IMR-90 (cell line): ENCODE measurements at regions not wholly inside any gene's neighbourhood (a gene's known extent, or its start where the extent isn't known, plus 50 kb on each side); places are given as distances from the start of the nearest gene placed in this dataset.

Experiments used
- ATAC-seq: fragments of 200-7000 bp; cut with Tn5 transposase; 2 replicates; pipeline ENCODE4 v1.9.1; 2020; ENCODE audit warnings: low read depth, mild to moderate bottlenecking, moderate library complexity
- BruUV-seq: library from RNA; stranded (reverse); fragments of 400-500 nt; replicated peaks from 2 replicates; lab custom pipeline; 2021; lab: Mats Ljungman, UMichigan
- CTCF ChIA-PET: fragments of 300-600 bp; formaldehyde crosslinking; extraction: SDS; loops from one replicate; lab custom pipeline; 2021; ENCODE audit warnings: antibody characterized with exemption; lab: Yijun Ruan, JAX
- POLR2A ChIA-PET: fragments of 300-600 bp; sonication (Branson Sonifier 250); formaldehyde crosslinking; loops from one replicate; lab custom pipeline; 2022; ENCODE audit warnings: antibody characterized with exemption; ENCODE audit not compliant: unreplicated experiment; lab: Charles Lee
- DNase-seq: peaks from one replicate; pipeline ENCODE4 v3.0.0; 2013
- H2AFZ ChIP-seq: replicated peaks from 2 replicates; pipeline ENCODE3; 2013; ENCODE audit warnings: low read length, mild to moderate bottlenecking; ENCODE audit not compliant: poor library complexity
- H2AK5ac ChIP-seq: 2 replicates; pipeline ENCODE4 v1.6.1; 2013; ENCODE audit warnings: low read depth, low read length, inconsistent platforms
- H2AK9ac ChIP-seq: replicated peaks from 2 replicates; pipeline ENCODE3; 2013; ENCODE audit warnings: mild to moderate bottlenecking, low read depth, low read length, moderate library complexity; ENCODE audit not compliant: poor library complexity
- H2BK120ac ChIP-seq: 2 replicates; pipeline ENCODE4 v1.6.1; 2013; ENCODE audit warnings: low read depth, low read length, inconsistent platforms
- H2BK15ac ChIP-seq: 3 replicates; pipeline ENCODE4 v1.6.1; 2013; ENCODE audit warnings: low read depth, low read length, inconsistent platforms
- H2BK20ac ChIP-seq: 2 replicates; pipeline ENCODE4 v1.6.1; 2013; ENCODE audit warnings: low read depth, mild to moderate bottlenecking, inconsistent platforms, low read length, moderate library complexity
- H2BK5ac ChIP-seq: 2 replicates; pipeline ENCODE4 v1.6.1; 2013; ENCODE audit warnings: mild to moderate bottlenecking, low read depth, low read length, inconsistent platforms; ENCODE audit not compliant: poor library complexity, severe bottlenecking
- H3K14ac ChIP-seq: replicated peaks from 2 replicates; pipeline ENCODE4 v1.6.1; 2013; ENCODE audit warnings: low read depth, low read length, inconsistent platforms
- H3K18ac ChIP-seq: 2 replicates; pipeline ENCODE4 v1.6.1; 2013; ENCODE audit warnings: low read depth, low read length, control low read depth
- H3K23ac ChIP-seq: 2 replicates; pipeline ENCODE4 v1.6.1; 2013; ENCODE audit warnings: low read depth, low read length, inconsistent platforms
- H3K27ac ChIP-seq: 2 replicates; pipeline ENCODE4 v1.5.1; 2013; ENCODE audit warnings: mild to moderate bottlenecking, control low read depth, low read length; ENCODE audit not compliant: insufficient read depth
- H3K27me3 ChIP-seq: 2 replicates; pipeline ENCODE4 v1.6.1; 2013; ENCODE audit warnings: low read length; ENCODE audit not compliant: control insufficient read depth, insufficient read depth
- H3K36me3 ChIP-seq: 2 replicates; pipeline ENCODE4 v1.6.1; 2013; ENCODE audit warnings: low read length, mixed read lengths; ENCODE audit not compliant: control insufficient read depth, insufficient read depth
- H3K4ac ChIP-seq: 2 replicates; pipeline ENCODE4 v1.6.1; 2013; ENCODE audit warnings: low read depth, low read length, inconsistent platforms
- H3K4me1 ChIP-seq: 2 replicates; pipeline ENCODE4 v1.6.1; 2013; ENCODE audit warnings: low read length, mixed read lengths; ENCODE audit not compliant: control insufficient read depth, insufficient read depth
- H3K4me2 ChIP-seq: 2 replicates; pipeline ENCODE4 v1.6.1; 2013; ENCODE audit warnings: low read depth, mild to moderate bottlenecking, control low read depth, low read length, moderate library complexity
- H3K4me3 ChIP-seq: 2 replicates; pipeline ENCODE4 v1.5.1; 2013; ENCODE audit warnings: low read depth, mild to moderate bottlenecking, control low read depth, low read length, moderate library complexity; ENCODE audit not compliant: insufficient read depth
- H3K56ac ChIP-seq: 2 replicates; pipeline ENCODE4 v1.6.1; 2013; ENCODE audit warnings: low read length, inconsistent platforms; ENCODE audit not compliant: insufficient read depth; ENCODE audit errors: extremely low read depth
- H3K79me1 ChIP-seq, 2 experiments: 2 replicates each; pipeline ENCODE4 v1.6.1; 2013; ENCODE audit warnings: low read length in 2 of 2, inconsistent platforms in 1 of 2, low read depth in 1 of 2
- H3K9ac ChIP-seq: 2 replicates; pipeline ENCODE4 v1.6.1; 2013; ENCODE audit warnings: low read depth, low read length, control low read depth
- H3K9me1 ChIP-seq: 2 replicates; pipeline ENCODE4 v1.6.1; 2013; ENCODE audit warnings: low read length, inconsistent platforms; ENCODE audit not compliant: insufficient read depth
- H3K9me3 ChIP-seq: 2 replicates; pipeline ENCODE4 v1.6.1; 2013; ENCODE audit warnings: low read length; ENCODE audit not compliant: control insufficient read depth, insufficient read depth
- H4K20me1 ChIP-seq: 2 replicates; pipeline ENCODE4 v1.6.1; 2013; ENCODE audit warnings: low read length, inconsistent platforms; ENCODE audit not compliant: insufficient read depth
- H4K5ac ChIP-seq: 2 replicates; pipeline ENCODE4 v1.6.1; 2013; ENCODE audit warnings: mild to moderate bottlenecking, low read depth, low read length, control low read depth
- H4K8ac ChIP-seq, 2 experiments: 2 replicates each; pipeline ENCODE4 v1.6.1; 2013; ENCODE audit warnings: low read depth in 2 of 2, low read length in 2 of 2, control low read depth in 1 of 2, inconsistent platforms in 1 of 2
- H4K91ac ChIP-seq: 2 replicates; pipeline ENCODE4 v1.6.1; 2013; ENCODE audit warnings: low read depth, low read length, inconsistent platforms; ENCODE audit not compliant: insufficient read depth
- CHD1 ChIP-seq: IDR thresholded peaks from 2 replicates; pipeline ENCODE4 v1.6.1; 2012; ENCODE audit warnings: low read depth, low read length, improper control_type of control experiment
- CTCF ChIP-seq: conservative IDR thresholded peaks from 2 replicates; pipeline ENCODE4 v1.5.1; 2012; ENCODE audit warnings: mild to moderate bottlenecking, low read depth, low read length, improper control_type of control experiment
- POLR2A ChIP-seq: IDR thresholded peaks from 2 replicates; pipeline ENCODE4 v1.6.1; 2012; ENCODE audit warnings: mild to moderate bottlenecking, low read depth, low read length
- RAD21 ChIP-seq: IDR thresholded peaks from 2 replicates; pipeline ENCODE4 v1.6.1; 2012; ENCODE audit warnings: low read length, improper control_type of control experiment
- RFX5 ChIP-seq: IDR thresholded peaks from 2 replicates; pipeline ENCODE4 v1.8.0; 2012; ENCODE audit warnings: low read depth, mild to moderate bottlenecking, low read length, moderate library complexity
- dilution Hi-C: fragments of 300-500 bp; cut with HindIII; formaldehyde crosslinking; loops from one replicate; pipeline ENCODE4 v1.14.3; 2018; ENCODE audit warnings: low sequenced_read_pairs; ENCODE audit not compliant: unreplicated experiment
- in situ Hi-C: fragments of 300-500 bp; cut with MboI; formaldehyde crosslinking; loops from 3 replicates; pipeline ENCODE4 v1.14.3; 2019; ENCODE audit warnings: low sequenced_read_pairs, inconsistent platforms, mixed read lengths
- intact Hi-C: fragments of 100-400 bp; cut with micrococcal nuclease; formaldehyde crosslinking; loops from 2 replicates; pipeline ENCODE4 v1.10.0; 2022

- H3K79me1 ChIP-seq, result no peaks in the 10 kb centered on the region
- no peak overlapping the region for H2AFZ ChIP-seq
- POLR2A ChIA-PET, result no interaction called here
- no peak overlapping the region for H3K9ac ChIP-seq
- no peak overlapping the region for H2BK120ac ChIP-seq
- no peaks in the 10 kb centered on the region for H3K27me3 ChIP-seq
- H2AK5ac ChIP-seq, result no peak overlapping the region
- no TSS peak for BruUV-seq
- H2BK5ac ChIP-seq, result no peak overlapping the region
- intact Hi-C loops (no loop called here), in situ Hi-C loops (no loop called here), dilution Hi-C loops (no loop called here)
- no peak for ATAC-seq
- no peak overlapping the region for H2BK20ac ChIP-seq
- H3K23ac ChIP-seq, result no peak overlapping the region
- H3K56ac ChIP-seq, result no peak overlapping the region
- no peaks in the 10 kb centered on the region for H3K9me1 ChIP-seq
- no peak overlapping the region for H3K18ac ChIP-seq
- no peaks in the 10 kb centered on the region for H3K36me3 ChIP-seq
- no peak overlapping the region for H3K4me2 ChIP-seq
- no peak overlapping the region for H4K91ac ChIP-seq
- CTCF ChIA-PET, result no interaction called here
- H3K14ac ChIP-seq, result no peak overlapping the region
- no peaks in the 10 kb centered on the region for H3K9me3 ChIP-seq
- no peak overlapping the region for H3K4me3 ChIP-seq
- no peaks in the 10 kb centered on the region for H3K4me1 ChIP-seq
- DNase-seq, result no peak
- TF ChIP-seq CTCF, result no peak
- TF ChIP-seq RFX5, result no peak
- no peak for TF ChIP-seq RAD21
- no peak for TF ChIP-seq CHD1
- no peak for TF ChIP-seq POLR2A
- H4K8ac ChIP-seq, result no peak overlapping the region
- H3K4ac ChIP-seq, result no peak overlapping the region
- H2BK15ac ChIP-seq, result no peak overlapping the region
- no peak overlapping the region for H4K5ac ChIP-seq
- no peak overlapping the region for H2AK9ac ChIP-seq
- H4K20me1 ChIP-seq, result no peaks in the 10 kb centered on the region
- no peak overlapping the region for H3K27ac ChIP-seq
Observed at GRCh38 chr3:180403156-180403555, 198.8 kb upstream of the TTC14 start.
